CD8-positive, alpha-beta memory T cell (primary cell): ENCODE measurements at regions not wholly inside any gene's neighbourhood (a gene's known extent, or its start where the extent isn't known, plus 50 kb on each side); places are given as distances from the start of the nearest gene placed in this dataset.

Source experiments
- CTCF ChIA-PET: fragments of 350-600 bp; sonication (Branson Sonifier 250); formaldehyde crosslinking; loops from one replicate; lab custom pipeline; 2021; ENCODE audit warnings: antibody characterized with exemption; lab: Charles Lee
- POLR2A ChIA-PET: fragments of 350-600 bp; sonication (Branson Sonifier 250); formaldehyde crosslinking; loops from one replicate; lab custom pipeline; 2021; ENCODE audit warnings: antibody characterized with exemption; lab: Charles Lee
- DNase-seq, 5 donors: peaks; one replicate each; pipeline versions ENCODE4 v3.0.0 to v3.0.0-alpha.2; 2020 to 2022; ENCODE audit warnings: mixed read lengths in 1 of 5
- H3K27ac ChIP-seq: one replicate; pipeline ENCODE4 v1.7.0; 2013; ENCODE audit warnings: low read depth, mild to moderate bottlenecking, low read length, moderate library complexity
- H3K27me3 ChIP-seq: 2 replicates; pipeline ENCODE4 v1.7.0; 2013; ENCODE audit warnings: low read length, mild to moderate bottlenecking; ENCODE audit not compliant: insufficient read depth, poor library complexity, severe bottlenecking
- H3K36me3 ChIP-seq: 2 replicates; pipeline ENCODE4 v1.7.0; 2013; ENCODE audit warnings: mild to moderate bottlenecking, low read length, moderate library complexity; ENCODE audit not compliant: insufficient read depth
- H3K4me1 ChIP-seq: 2 replicates; pipeline ENCODE4 v1.7.0; 2013; ENCODE audit warnings: mild to moderate bottlenecking, low read length, moderate library complexity; ENCODE audit not compliant: insufficient read depth
- H3K4me3 ChIP-seq: 2 replicates; pipeline ENCODE4 v1.7.0; 2013; ENCODE audit warnings: mild to moderate bottlenecking, low read length
- H3K9me3 ChIP-seq: 2 replicates; pipeline ENCODE4 v1.7.0; 2013; ENCODE audit warnings: mild to moderate bottlenecking, low read length
- H3K27ac Mint-ChIP-seq, 8 donors: one replicate each; pipeline ENCODE4 v1.8.0; 2020 to 2021; ENCODE audit warnings: mixed read lengths in 8 of 8, mild to moderate bottlenecking in 6 of 8, inconsistent platforms in 3 of 8, moderate library complexity in 3 of 8
- H3K27me3 Mint-ChIP-seq, 2 donors: one replicate each; pipeline ENCODE4 v1.8.0; 2020 to 2021; ENCODE audit warnings: mixed read lengths in 2 of 2, mild to moderate bottlenecking in 1 of 2, moderate library complexity in 1 of 2
- H3K36me3 Mint-ChIP-seq, 3 donors: one replicate each; pipeline ENCODE4 v1.8.0; 2020 to 2021; ENCODE audit warnings: mixed read lengths in 3 of 3, inconsistent platforms in 1 of 3, mild to moderate bottlenecking in 1 of 3
- H3K4me1 Mint-ChIP-seq, 3 donors: one replicate each; pipeline ENCODE4 v1.8.0; 2020 to 2021; ENCODE audit warnings: mixed read lengths in 3 of 3, inconsistent platforms in 1 of 3, mild to moderate bottlenecking in 1 of 3
- H3K4me3 Mint-ChIP-seq, 7 donors: one replicate each; pipeline ENCODE4 v1.8.0; 2020 to 2021; ENCODE audit warnings: mixed read lengths in 7 of 7, mild to moderate bottlenecking in 6 of 7, moderate library complexity in 4 of 7, inconsistent platforms in 2 of 7
- H3K9me3 Mint-ChIP-seq, 5 donors: one replicate each; pipeline ENCODE4 v1.8.0; 2020 to 2022; ENCODE audit warnings: mixed read lengths in 5 of 5, mild to moderate bottlenecking in 3 of 5, moderate library complexity in 2 of 5, inconsistent platforms in 1 of 5

DNA sequence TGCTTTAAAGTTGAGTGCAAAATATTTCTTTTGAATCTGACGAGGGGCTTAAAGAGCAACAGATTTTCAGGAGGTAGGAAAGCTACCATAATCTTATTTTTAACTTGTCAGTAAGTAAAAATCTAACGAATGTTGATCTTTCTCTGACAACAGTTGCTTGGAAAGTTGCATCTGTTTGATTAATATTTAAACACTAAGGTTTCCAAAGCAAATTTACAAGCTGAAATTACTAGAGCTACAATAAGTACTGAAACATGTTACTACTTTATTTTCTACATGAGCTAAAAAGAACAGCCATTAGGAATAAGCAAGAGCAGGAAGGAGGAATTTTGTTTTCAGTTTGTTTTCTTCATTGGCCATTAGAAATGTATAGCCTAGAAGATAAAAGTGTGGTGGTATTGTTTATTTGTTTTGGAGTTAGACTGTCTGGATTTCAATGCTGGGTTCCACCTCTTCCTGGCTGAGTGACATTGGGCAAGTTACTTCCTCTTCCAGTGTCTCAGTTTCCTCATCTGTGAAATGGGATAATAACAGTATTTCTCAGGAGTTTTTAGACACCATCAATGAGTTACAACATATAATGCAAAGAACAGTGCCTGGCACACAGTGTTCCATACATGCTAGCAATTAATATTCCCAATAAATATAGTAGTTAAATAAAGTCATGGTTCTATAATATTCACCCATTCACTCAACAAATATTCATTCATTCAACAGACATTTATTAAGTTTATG is 87.9 kb upstream of the FLRT2 start:
- no peaks in the 10 kb centered on the region for H3K9me3 ChIP-seq
- Mint-ChIP-seq H3K36me3 (no peaks in the 10 kb centered on the region), H3K27me3 (no peaks in the 10 kb centered on the region), H3K9me3 (peaks cover 0 to 10% (median 8%) of the 10 kb centered on the region in 5 donors), H3K27ac (no peak overlapping the region), H3K4me1 (no peaks in the 10 kb centered on the region), H3K4me3 (no peak overlapping the region)
- no peaks in the 10 kb centered on the region for H3K27me3 ChIP-seq
- no peak overlapping the region for H3K27ac ChIP-seq
- no peaks in the 10 kb centered on the region for H3K4me1 ChIP-seq
- ChIA-PET POLR2A (no interaction called here), CTCF (no interaction called here)
- no peak overlapping the region for H3K4me3 ChIP-seq
- DNase-seq: no peak
- no peaks in the 10 kb centered on the region for H3K36me3 ChIP-seq

DNA sequence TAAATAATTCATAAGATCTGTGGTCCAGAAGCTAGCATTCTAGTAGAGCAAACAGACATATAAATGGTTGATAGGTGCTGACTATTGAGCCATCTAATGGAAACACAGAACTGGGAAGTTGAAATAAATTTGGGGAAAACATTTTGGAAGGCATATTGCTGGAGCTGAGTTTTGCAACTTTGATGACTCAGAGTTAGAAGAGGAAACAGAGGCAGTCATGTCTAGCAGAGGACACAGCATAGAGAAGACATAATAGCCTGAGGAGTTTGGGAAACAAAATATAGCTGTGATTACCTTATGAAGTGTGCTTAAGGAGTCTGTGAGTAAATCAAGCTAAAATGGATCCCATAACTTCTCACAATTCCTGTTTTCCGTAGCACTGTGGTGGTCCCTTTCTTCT is 86.9 kb upstream of the FLRT2 start:
- Mint-ChIP-seq H3K4me3 (no peak overlapping the region), H3K4me1 (no peaks in the 10 kb centered on the region), H3K36me3 (no peaks in the 10 kb centered on the region), H3K9me3 (peaks cover 2 to 10% (median 9%) of the 10 kb centered on the region in 5 donors), H3K27ac (no peak overlapping the region), H3K27me3 (no peaks in the 10 kb centered on the region)
- H3K4me3 ChIP-seq: no peak overlapping the region
- no peaks in the 10 kb centered on the region for H3K36me3 ChIP-seq
- CTCF ChIA-PET: no interaction called here
- no peaks in the 10 kb centered on the region for H3K27me3 ChIP-seq
- H3K4me1 ChIP-seq: no peaks in the 10 kb centered on the region
- H3K27ac ChIP-seq: no peak overlapping the region
- POLR2A ChIA-PET: no interaction called here
- no peaks in the 10 kb centered on the region for H3K9me3 ChIP-seq
- no peak for DNase-seq

DNA sequence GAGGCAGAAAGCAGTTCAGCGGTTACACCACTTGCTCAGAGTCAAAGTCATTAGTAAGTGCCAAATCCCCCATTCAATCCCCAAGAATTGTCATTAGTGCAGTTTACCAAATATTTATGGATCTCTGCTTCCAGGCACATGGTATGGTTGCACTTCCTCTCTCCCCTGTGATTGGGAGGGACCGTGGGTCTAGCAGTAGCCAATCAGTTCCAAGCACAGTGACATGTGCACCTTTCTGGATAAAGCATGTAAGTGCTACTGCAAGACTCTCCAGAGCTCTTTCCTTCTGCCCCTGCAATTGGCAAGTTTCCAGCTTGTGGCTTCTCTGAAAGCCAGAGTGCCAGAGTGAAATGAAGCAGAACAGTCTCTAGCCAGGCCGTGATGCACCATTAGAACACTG is 85.3 kb upstream of the FLRT2 start:
- ChIA-PET CTCF (no interaction called here), POLR2A (no interaction called here)
- no peaks in the 10 kb centered on the region for H3K9me3 ChIP-seq
- no peak overlapping the region for H3K4me3 ChIP-seq
- no peaks in the 10 kb centered on the region for H3K36me3 ChIP-seq
- Mint-ChIP-seq H3K36me3 (no peaks in the 10 kb centered on the region), H3K4me3 (no peak overlapping the region), H3K9me3 (peaks cover 3 to 10% (median 10%) of the 10 kb centered on the region in 5 donors), H3K27ac (no peak overlapping the region), H3K27me3 (no peaks in the 10 kb centered on the region), H3K4me1 (no peaks in the 10 kb centered on the region)
- no peaks in the 10 kb centered on the region for H3K4me1 ChIP-seq
- H3K27me3 ChIP-seq: no peaks in the 10 kb centered on the region
- no peak overlapping the region for H3K27ac ChIP-seq
- no peak for DNase-seq

DNA sequence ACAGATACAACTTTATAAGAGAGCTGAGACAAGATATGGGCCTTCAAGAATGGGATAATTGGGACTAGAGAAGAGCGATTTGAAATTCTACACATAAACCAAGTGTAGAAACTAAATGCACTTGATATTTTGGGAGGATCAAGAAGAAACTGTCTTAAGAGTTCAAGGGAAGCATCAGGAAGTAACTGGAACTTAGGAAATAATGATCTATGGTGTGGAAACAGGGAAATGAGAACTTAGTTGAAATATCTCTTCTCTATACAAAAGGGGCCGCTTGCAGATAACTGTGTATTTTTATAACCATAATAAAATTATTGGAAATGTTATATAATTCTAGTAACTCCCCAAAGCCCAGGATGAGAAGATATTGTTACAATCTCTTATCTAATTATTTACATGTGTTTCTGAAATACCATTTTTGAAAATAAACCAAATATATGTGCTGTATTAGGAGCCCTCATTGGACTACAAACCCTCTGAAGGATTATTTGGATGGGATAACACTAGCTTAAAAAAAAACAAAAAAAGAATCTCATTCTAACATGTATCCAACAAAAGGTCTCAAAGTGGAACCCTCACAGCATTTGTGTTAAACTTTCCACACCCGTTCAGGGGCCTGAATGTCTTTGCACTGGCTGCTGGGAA is 84.7 kb upstream of the FLRT2 start:
- Histone ChIP-seq H3K9me3 (no peaks in the 10 kb centered on the region), H3K4me3 (no peak overlapping the region), H3K27me3 (no peaks in the 10 kb centered on the region), H3K4me1 (no peaks in the 10 kb centered on the region), H3K36me3 (no peaks in the 10 kb centered on the region), H3K27ac (no peak overlapping the region)
- Mint-ChIP-seq H3K9me3 (peaks cover 3 to 12% (median 8%) of the 10 kb centered on the region in 5 donors), H3K4me3 (no peak overlapping the region), H3K4me1 (no peaks in the 10 kb centered on the region), H3K36me3 (no peaks in the 10 kb centered on the region), H3K27ac (no peak overlapping the region), H3K27me3 (no peaks in the 10 kb centered on the region)
- POLR2A ChIA-PET: no interaction called here
- DNase-seq: no peak
- CTCF ChIA-PET: no interaction called here

DNA sequence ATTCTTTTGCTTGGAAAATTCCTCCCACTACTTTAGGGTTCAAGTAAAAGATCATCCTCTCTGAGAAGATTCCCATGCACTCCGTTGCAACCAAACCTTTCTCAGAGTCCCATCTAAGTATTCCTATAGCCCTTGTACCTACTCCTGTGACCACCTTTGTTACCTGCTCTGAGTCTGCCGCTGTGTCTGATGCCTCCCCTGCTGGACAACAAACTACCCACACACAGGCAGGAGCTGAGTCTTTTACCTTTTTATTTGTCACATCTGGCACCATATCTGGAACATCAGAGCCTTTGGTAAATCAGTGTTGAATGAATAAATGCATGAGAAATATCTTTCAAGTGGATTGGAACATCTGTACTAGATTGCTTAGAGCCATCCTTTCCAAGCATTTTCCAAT is 82.1 kb upstream of the FLRT2 start:
- no peaks in the 10 kb centered on the region for H3K4me1 Mint-ChIP-seq
- no peak for DNase-seq
- H3K4me1 ChIP-seq: no peaks in the 10 kb centered on the region
- H3K9me3 Mint-ChIP-seq: peaks cover 3 to 10% (median 5%) of the 10 kb centered on the region in 5 donors
- H3K4me3 ChIP-seq: no peak overlapping the region
- no peak overlapping the region for H3K27ac ChIP-seq
- ChIA-PET CTCF (no interaction called here), POLR2A (no interaction called here)
- no peaks in the 10 kb centered on the region for H3K36me3 Mint-ChIP-seq
- H3K9me3 ChIP-seq: no peaks in the 10 kb centered on the region
- H3K4me3 Mint-ChIP-seq: no peak overlapping the region
- no peaks in the 10 kb centered on the region for H3K27me3 Mint-ChIP-seq
- no peak overlapping the region for H3K27ac Mint-ChIP-seq
- H3K27me3 ChIP-seq: no peaks in the 10 kb centered on the region
- H3K36me3 ChIP-seq: no peaks in the 10 kb centered on the region

DNA sequence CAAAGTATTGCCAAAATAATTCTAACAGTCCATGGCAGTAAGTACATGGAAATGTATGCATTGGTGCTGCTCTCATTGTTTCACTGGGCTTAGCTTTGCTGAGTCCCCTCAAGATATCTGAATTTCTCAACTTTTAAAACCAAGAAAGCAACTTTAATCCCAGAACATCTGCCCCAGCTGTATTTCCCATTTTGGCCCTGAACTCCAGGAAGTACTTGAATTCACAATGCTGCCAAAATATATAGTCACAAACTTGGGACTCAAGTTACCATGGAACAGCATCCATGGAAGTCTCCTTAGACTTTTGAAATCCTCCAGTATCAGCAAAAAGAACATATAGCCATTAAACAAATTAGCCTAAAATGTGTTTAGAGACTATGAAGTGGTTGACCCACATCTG is 78.5 kb upstream of the FLRT2 start:
- no peaks in the 10 kb centered on the region for H3K36me3 ChIP-seq
- no peaks in the 10 kb centered on the region for H3K27me3 ChIP-seq
- H3K4me3 ChIP-seq: no peak overlapping the region
- H3K36me3 Mint-ChIP-seq: no peaks in the 10 kb centered on the region
- CTCF ChIA-PET: no interaction called here
- no peak overlapping the region for H3K4me3 Mint-ChIP-seq
- H3K27ac Mint-ChIP-seq: no peak overlapping the region
- DNase-seq: no peak
- H3K9me3 Mint-ChIP-seq: peaks cover 0 to 8% (median 5%) of the 10 kb centered on the region in 5 donors
- POLR2A ChIA-PET: no interaction called here
- H3K4me1 ChIP-seq: no peaks in the 10 kb centered on the region
- H3K27ac ChIP-seq: no peak overlapping the region
- H3K4me1 Mint-ChIP-seq: no peaks in the 10 kb centered on the region
- H3K9me3 ChIP-seq: no peaks in the 10 kb centered on the region
- no peaks in the 10 kb centered on the region for H3K27me3 Mint-ChIP-seq

DNA sequence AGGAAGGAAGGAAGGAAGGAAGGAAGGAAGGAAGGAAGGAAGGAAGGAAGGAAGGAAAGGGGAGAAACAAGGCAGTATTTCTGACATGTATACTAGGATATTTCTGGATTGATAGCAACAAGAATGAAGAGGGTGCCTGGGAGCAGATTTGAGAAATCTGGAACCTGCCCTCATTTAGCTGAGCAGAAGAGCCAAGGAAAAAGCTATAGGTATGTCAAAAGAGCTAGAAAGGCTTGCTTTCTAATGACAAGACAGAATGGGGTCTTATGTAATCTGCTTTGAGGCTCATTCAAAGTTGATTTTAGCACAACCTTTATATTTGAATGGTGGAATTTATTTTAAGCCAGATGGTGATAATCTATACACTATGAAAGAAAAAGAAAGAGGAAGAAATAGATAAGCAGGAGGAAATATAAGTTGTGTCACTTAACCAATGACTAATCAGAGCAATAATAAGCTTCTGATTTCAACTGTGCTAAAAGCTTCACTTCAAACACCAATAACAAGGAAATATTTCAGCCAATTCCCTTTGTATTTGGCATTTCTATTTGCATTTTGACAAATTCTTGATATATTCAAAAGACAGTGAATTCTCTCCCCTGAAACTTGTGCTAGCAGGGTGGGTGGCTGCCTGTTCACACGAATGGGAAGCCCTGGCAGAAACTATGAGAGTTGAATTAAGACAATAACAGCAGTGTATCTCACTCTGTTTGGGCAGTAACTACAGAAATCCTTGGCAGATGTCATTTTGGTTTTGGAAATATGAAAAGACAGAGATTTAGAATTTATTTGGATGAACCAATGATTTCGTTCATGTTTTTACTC is 76.3 kb upstream of the FLRT2 start:
- no peak overlapping the region for H3K4me3 Mint-ChIP-seq
- H3K27ac Mint-ChIP-seq: no peak overlapping the region
- peaks cover 0 to 8% (median 2%) of the 10 kb centered on the region in 5 donors for H3K9me3 Mint-ChIP-seq
- POLR2A ChIA-PET: no interaction called here
- no peaks in the 10 kb centered on the region for H3K27me3 Mint-ChIP-seq
- CTCF ChIA-PET: no interaction called here
- no peaks in the 10 kb centered on the region for H3K4me1 Mint-ChIP-seq
- H3K36me3 ChIP-seq: no peaks in the 10 kb centered on the region
- no peak overlapping the region for H3K4me3 ChIP-seq
- no peaks in the 10 kb centered on the region for H3K9me3 ChIP-seq
- DNase-seq: no peak
- H3K27ac ChIP-seq: no peak overlapping the region
- H3K4me1 ChIP-seq: no peaks in the 10 kb centered on the region
- H3K36me3 Mint-ChIP-seq: no peaks in the 10 kb centered on the region
- no peaks in the 10 kb centered on the region for H3K27me3 ChIP-seq

DNA sequence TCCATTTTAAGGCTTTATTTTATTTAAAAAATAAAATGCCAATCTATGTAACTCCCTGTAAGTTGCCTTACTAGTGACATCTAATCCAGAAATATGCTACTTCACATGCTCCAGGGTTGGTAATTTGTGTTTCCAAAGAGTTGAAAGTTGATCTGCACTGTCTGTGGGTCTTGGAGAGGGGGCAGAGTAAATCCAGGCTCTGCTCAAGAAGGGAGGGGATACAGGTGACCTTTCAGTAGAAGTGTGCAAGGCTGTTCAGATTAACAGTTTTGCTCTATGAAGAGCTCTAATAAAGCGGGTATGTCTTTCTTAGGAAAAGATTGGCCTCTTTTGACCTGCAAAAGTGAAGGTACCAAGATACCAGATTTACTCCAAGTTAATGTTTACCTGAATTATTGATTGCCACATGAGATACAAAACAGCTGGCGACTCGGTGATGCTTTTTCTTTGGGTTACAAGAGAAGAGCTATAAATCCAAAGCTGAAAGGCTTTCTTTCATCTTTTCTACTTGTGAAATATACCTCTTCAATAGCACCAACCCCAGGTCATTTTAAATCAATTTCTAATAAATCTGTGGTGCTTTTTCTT is 75.6 kb upstream of the FLRT2 start:
- peaks cover 0 to 8% (median 2%) of the 10 kb centered on the region in 5 donors for H3K9me3 Mint-ChIP-seq
- no peaks in the 10 kb centered on the region for H3K36me3 ChIP-seq
- no peaks in the 10 kb centered on the region for H3K27me3 ChIP-seq
- H3K27ac ChIP-seq: no peak overlapping the region
- no peaks in the 10 kb centered on the region for H3K4me1 Mint-ChIP-seq
- DNase-seq: no peak
- H3K27me3 Mint-ChIP-seq: no peaks in the 10 kb centered on the region
- H3K27ac Mint-ChIP-seq: no peak overlapping the region
- no peaks in the 10 kb centered on the region for H3K36me3 Mint-ChIP-seq
- H3K4me1 ChIP-seq: no peaks in the 10 kb centered on the region
- ChIA-PET POLR2A (no interaction called here), CTCF (no interaction called here)
- H3K4me3 ChIP-seq: no peak overlapping the region
- no peaks in the 10 kb centered on the region for H3K9me3 ChIP-seq
- no peak overlapping the region for H3K4me3 Mint-ChIP-seq
